HG03139 (cell line): ENCODE measurements at regions not wholly inside any gene's neighbourhood (a gene's known extent, or its start where the extent isn't known, plus 50 kb on each side); places are given as distances from the start of the nearest gene placed in this dataset.
"Not testable (repeated sequence)": the region's sequence is repeated elsewhere in the genome, so short reads cannot be mapped to it uniquely, and the experiment has no call there.

Experiments used
- ATAC-seq: cut with Tn5 transposase; IDR thresholded peaks from one replicate; pipeline ENCODE4 v1.9.1; 2021; ENCODE audit not compliant: unreplicated experiment

DNA sequence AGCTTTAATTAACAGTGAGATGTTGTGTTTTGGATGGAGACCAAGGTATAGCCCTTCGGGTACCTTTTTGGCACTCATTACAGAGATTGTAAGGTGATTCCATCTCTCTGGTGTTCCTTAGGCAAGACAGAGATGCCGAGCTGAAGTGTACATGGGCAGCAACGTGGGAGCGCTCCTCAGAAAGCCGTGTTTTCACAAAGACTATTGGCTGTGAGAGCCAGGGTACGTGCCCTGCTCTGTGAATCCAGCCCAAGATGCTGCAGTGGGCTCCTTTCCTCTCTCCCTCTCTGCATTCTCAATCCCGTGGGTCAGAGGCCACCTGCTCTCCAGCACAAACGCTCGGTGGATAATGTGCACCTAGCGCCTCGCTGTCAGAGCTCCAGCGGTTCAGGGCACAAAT is 203.0 kb upstream of the EPHA4 start:
- ATAC-seq = no peak

DNA sequence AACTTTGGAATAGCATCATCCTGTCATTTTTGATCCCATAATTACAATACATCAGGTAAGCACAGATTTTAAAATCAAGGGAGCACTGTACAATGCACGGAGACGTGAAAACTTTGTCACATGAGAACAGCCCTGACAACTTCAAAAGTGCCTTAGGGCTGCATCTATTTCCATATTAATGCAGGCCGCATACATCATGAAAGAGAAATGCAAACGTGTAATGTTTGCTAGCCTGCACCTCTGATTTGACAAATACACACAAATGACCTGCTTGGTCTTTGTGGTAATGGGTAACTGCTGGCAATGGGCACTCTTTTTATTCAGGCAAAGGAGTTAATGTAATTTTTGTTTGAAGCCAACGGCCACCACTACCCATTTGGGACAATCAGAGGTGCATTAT is 202.0 kb upstream of the EPHA4 start:
- no peak for ATAC-seq

DNA sequence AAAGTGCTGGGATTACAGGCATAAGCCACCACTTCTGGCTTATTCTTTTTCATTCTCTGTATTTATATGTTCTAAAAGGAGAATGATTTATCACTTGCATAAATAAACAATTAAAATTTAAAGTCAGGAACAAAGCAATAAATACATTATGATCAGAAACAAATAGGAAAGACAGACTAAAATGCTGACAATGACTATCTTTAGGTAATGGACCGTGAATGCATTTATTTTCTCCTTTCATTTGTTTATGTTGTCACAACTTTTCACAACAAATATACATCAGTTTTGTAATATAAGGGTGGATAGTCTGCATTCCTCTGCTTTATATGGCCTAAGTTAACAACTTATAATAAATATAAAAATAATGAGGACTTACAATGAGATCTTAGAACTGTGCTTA is 199.2 kb upstream of the EPHA4 start:
- ATAC-seq = no peak

DNA sequence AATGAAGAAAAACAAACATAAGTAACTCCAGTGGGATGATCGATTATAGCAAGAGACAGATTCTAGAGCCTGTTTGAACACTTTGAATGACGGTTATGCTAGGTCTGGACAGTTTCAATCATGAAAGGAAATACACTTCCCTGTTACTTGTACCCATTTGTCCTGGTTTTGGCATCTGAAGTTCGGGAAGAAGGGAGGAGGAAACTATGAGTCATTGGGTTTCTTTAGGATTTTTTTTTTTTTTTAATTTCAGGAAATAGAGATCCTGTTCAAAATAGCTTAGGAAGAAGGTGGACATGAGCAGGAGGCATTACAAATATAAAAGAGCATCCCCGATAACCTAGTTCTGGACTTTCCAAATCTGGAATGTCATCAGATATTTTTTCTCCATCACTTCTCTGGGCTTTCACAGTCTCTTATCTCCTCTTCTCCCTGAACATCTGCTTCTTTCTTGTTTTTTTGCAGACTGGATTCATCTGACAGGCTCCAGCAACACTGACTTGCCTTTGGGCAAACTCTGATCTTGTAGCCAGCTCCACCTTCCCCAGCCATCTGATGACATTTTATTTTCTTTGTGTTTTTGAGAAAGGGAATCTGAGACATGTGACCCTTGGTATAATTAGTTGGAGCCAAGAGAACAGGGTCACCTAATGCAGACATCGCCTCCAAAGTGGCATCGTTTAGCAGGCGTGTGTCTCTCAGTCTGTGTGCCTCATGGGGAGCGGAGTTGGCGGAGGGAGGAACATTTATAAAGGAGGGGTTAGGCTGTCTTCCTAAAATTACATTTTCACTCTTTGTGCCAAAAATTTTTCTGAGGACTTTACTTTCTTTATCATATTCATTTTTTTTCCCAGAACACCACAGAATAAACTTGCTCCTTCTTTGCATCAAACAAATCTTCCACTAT is 195.3 kb upstream of the EPHA4 start:
- ATAC-seq = no peak

DNA sequence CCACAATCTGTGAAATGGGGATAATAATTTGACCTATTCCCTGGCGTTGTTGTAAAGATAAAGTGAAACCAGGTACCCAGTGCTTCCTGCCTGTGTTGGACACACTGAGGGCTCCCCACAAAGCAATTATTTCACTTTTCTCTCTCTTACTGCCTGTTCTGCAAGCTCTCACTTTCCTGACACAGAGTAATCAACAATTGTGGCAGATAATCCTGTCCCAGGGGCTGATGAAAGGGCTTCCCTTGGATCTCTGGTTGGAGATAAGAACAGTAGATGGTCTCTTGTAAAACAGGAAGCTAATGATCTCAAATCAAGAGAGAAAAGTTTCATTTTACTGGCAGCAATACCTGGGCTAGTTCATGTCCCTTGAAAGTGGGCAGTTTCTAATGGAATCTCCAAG is 190.4 kb upstream of the EPHA4 start:
- no peak for ATAC-seq

DNA sequence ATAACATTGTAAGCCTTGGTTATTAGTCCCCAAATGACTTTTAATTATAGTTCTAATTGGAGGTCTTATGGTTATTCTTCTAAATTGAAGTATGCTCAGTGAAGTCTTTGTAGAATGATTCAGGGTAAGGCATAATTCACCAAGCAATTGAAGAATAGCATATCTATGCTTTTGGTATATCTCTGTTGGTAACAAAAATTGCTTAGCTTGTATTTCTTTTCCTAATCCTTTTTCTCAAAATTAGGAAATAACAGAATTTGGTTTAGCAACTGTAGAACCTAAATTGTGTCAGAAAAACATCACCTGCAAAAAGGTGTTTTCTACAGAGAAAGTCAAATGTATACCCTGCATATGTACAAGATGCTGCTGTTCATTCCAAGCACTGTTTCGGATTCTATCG is 189.2 kb upstream of the EPHA4 start:
- no peak for ATAC-seq

DNA sequence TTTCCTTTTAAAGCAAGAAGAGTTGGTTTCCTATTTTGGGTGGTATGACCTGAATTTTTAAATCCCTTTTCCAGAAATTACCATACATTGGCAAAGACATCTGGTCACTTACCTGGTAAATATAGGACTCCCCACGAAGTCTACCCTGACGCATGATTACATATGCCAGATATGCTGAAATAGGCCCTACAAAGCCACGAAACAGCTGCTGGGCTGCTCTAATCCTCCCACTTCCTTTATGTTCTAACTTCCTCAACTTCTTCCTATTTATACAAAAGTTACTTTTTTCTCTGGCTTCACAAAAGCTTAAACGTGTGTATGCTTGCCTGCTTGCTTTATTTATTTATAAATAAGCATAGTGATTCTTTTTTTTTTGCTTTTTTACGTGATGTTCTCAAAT is 186.0 kb upstream of the EPHA4 start:
- no peak for ATAC-seq

DNA sequence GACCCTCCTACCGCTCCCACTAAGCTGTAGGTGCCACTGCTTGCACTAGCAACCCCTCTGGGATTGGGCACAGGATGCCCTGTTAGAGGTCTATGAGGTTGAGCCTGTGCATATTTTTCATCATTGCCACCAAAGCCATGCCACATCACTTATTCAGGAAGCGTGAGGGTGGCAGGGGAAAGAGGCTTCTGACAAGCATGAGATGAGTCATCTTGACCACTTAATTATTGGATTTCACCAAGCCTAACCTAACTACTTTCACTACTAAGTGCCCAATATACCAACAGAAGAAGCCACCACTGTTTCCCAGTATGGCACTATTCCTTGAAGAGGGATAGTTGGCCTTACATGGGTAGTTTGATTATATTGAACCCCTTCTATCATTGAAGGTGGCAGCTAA is 181.3 kb upstream of the EPHA4 start:
- no peak for ATAC-seq

DNA sequence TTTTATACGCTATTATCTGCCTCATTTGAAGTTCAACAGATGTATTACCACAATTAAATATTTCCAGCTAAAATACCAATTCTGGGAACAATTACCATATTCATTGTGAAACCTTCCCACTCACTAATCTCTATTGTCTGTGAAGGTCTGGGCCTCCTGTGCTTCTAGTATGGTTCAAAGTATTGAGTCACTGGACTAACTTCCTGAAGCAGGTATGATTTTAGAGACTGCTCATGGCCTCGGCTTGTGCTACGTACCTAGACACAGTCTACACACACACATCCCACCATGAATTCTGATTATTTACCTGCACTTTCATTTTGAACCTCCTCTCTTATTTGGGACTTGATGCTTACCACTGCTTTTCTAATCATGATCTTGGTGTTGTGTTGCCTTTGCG is 180.7 kb upstream of the EPHA4 start:
- ATAC-seq = no peak

DNA sequence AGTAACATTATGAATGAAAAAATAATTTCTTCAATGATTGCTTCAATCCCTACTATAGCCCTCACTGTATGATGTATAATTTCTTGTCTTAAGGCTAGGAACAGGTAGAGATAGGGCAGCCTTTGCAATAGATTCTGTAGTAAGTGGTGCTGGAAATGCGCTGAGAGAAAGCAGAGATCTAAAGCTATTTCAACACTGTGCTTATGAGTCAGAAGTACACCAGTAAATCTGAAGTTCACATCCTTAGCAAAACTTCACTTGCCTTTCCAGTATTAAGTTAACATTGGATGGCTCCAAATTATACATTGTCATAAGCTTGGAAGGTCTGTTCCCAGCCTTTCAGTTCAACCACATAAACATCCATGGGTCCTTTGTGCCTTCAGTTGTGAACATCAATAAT is 178.2 kb upstream of the EPHA4 start:
- ATAC-seq = no peak

DNA sequence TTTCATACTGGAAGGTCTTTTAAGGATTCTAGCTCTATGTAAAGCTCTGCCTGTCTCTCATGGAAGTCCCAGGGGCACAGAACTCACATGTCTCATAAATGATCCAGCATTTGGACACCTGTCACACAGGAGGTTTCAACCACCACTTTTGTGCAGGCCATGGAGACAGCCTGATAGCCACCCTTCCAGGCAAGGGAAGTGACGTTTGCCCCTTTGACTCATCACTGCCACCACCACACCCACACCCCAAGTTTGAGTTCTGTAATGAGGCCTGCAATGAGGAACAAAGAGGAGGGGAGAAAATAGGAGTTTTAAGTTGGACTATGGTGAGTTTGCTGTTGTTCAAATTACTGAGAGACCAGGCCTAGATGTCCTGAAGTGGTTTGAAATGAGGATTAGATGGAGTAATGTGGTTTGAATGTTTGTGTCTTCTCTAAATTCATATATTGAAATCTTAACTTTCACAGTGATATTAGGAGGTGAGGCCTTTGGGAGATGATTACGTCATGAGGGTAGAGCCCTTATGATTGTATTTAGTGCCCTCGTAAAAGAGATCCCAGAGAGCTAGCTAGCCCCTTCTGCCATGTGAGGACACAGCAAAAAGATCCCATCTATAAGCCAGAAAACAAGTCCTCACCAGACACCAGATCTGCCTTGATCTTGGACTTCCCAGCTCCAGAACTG is 175.3 kb upstream of the EPHA4 start:
- ATAC-seq = peak; percentile 83

DNA sequence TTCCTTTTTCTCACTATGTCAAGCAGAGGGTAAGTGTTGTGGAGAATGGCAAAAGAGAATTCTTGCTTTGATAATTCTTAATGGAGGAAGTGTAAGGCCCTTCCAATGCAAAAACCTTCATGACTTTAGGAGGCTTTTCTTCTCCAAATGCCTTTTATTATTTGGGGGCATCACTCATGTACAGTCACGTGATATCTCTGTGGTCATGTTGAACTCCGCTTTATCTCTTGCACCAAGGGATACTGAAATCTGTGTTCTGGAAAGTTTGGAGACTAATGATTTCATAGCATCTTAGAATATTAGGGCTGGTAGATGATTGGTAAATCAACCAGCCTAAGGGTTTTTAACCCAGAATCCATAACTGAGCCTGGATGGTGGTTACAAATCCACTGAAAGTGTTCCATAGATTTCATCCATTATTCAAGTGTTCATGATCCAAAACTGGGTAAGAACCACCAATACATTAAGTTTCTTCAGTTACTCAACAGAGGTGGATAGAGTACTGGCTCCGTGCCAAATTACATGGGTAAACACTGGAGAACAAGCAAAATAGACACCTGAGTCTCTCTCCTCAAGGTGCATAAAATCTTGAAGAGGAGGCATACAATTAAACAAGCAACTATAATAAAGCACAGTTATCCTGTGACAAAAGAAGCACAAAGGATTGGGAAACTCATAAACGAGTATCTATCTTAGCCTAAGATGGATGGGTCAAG is 169.6 kb upstream of the EPHA4 start:
- no peak for ATAC-seq

DNA sequence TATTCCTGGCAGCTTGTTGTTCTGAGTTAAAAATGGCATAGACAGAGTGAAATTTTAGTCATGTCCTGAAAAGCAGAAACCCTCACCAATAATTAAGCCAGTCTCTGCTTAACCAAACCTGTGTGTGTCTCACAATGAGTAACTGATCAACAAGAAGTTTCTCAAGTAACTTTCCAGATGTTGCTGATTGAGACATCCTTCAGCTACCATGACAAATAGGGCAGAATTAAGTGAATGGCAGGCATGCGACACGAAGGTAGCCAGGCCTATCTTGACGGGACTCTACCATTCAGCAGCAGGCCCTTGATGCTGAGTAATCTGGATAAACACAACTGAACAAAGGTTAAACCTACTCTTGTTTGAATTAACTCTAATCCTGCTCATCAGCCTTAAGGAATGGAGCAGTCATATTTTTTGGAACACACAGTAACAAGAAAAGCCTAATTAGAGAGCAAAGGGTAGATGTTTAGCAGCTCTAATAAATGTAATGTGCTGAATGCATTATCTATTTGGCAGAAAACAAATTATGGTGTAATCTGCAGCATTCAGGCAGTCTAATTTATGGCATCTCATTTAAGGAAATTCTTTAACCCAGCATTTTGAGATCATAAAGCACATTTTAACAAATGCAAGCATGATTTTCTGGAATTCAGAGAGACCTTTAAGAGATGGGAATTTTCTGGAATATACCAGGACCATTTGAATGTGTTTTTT is 159.5 kb upstream of the EPHA4 start:
- peak; percentile 89 for ATAC-seq

DNA sequence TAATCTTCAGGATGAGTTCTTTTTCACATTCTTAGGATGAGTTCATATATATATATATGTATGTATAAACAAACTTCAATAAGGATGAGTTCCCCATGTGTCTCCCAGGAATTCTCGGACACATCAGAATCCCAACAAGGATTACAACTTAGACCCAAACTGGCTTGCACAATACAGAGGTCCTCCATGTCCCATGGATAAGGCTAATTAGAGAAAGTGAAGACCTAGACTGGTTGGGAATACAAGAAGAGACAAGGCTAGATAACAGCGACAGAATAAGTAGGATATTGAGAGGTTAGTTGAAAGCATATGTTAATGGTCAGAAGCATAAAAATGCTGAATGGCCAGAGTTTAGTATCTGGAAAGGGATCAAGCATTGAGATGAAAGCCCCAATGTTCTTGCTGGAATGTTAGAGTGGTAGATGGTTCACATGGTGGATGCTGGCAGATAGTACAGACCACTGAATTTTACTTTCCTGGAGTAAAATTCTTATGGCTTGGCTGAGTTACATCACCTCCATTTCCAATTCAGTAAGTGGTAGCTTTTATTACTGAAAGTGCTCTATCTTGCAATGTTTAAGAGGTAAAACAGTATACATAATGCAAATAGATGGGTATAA is 154.9 kb upstream of the EPHA4 start:
- no peak for ATAC-seq

DNA sequence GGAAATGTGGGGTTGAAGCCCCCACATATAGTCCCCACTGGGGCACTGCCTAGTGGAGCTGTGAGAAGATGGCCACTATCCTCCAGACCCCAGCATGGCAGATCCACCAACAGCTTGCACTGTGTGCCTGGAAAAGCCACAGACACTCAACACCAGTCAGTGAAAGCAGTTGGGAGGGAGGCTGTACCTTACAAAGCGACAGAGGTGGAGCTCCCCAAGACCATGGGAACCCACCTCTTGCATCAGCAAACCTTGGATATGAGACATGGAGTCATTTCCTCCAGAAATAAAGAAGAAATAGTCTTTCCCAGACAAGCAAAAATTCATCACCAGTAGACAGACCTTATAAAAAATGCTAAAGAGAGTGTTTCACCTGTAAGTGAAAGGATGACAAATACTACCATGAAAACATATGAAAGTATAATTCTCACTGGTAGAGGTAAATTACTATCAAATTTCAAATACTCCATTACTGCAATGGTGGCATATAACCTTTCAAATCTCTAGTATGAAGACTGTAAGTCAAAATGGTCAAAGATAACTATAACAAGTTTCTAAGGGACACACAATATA is 152.6 kb upstream of the EPHA4 start:
- ATAC-seq = no peak

DNA sequence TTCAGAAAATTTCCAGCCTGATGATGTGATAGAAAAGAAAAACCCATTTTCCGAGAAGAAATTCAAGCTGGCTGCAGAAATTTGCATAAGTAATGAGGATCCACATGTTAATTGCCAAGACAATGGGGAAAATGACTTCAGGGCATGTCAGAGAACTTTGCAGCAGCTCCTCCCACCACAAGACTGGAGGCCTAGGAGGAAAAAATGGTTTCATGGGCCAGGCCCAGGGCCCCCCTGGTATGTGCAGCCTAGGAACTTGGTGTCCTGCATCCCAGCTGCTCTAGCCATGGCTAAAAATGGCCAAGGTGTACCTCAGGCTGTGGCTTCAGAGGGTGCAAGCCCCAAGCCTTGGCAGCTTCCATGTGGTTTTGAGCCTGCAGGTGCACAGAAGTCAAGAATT is 152.0 kb upstream of the EPHA4 start:
- ATAC-seq = not testable (repeated sequence)

DNA sequence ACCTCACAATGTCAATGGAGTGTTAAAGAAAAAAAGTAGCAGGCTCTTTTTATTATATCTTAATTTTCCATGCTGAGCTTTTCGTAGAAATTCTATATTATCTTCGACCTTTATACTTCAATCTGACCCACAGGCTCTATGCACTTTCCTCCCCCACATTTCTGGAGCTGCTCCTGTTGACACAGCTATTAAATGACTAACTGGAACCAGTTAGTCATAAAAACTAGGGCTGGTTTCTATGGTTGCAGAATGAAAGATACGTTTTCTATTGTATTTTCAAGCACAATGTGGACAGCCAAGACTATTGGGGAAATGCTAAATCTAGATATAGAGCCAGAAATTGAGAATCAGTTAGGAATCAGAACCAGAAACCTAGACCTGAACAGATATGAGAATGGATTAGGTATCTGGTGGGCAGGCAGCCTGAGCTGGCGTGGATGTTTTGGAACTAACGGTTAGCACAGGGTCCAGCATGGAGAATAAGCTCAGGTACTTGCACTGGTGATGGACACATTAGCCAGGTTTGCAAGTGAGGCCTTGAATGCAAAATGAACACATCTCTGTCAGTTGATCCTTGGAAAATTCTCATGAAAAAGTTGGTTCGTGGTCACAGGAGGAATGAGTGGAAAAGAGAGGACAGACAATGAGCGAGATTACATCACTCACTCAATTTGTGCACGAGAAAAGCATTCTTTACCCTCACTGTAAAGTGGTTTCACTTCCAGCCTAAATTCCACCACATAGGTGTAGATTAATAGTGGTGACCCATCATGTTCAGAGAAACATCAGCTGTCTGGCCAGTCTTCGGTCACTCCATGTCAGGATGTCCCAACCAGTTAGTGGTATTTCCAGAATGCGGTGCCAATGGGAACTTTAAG is 144.6 kb upstream of the EPHA4 start:
- no peak for ATAC-seq

DNA sequence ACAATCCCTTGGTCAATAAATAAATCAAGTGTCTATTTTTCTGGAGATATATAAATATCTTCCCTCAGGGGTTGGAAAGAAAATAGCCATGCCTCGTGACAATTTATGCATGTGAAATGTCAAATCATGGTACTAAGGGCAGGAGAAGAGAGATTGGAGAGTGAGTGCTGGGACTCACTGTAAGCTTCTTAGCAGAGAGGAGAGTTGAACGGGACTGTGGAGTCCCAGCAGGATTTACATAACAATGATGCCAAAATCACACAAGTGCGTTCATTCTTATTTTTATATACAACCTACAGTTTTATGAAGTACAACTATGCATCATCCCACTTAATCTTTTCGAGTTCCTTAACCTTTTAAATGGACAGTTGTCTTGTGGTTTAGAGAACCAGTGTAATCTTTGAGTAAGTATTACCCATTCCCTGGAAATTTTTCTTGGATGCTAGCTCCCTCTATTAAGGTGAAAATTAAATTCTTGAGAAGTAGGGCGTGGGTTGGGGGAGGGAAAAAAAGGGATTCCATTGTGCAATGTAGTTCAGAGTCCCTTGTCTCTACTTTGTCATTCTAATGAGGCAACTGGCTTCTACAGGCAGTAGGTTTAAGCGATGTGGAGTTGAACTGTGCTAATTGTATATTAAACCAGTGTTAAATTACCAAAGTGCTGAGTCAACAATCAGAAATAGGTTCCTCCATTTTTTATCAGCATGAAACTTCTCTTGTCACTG is 143.6 kb upstream of the EPHA4 start:
- no peak for ATAC-seq

DNA sequence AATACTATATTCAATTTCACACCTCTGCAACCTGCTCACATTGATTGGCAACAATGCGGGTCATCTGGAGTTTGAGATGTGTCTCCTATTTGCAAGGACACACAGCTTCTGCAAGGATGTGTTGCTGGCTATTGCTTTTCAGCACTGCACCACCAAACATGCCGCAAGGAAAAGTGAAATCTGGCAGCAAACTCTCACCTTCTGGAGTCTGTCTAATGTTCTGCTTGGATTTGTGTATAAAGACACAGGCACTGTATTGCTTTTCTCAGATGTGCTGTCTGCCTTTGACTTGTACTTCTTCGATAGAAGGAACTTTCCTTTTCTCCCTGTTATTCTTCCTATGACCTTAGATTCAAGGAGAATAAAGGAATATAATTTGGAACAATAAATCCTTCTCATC is 138.6 kb upstream of the EPHA4 start:
- no peak for ATAC-seq
